DND-41 (cell line): ENCODE measurements at regions not wholly inside any gene's neighbourhood (a gene's known extent, or its start where the extent isn't known, plus 50 kb on each side); places are given as distances from the start of the nearest gene placed in this dataset.

Experiments
- EZH2 ChIP-seq: IDR thresholded peaks from 3 replicates; pipeline ENCODE4 v1.6.1; 2012; ENCODE audit warnings: borderline replicate concordance, low read depth, mild to moderate bottlenecking, moderate library complexity, low read length, inconsistent platforms; ENCODE audit not compliant: severe bottlenecking
- TF ChIP-seq, protein P1 (sequence below): IDR thresholded peaks from 2 replicates; pipeline ENCODE4 v1.5.1; 2012; ENCODE audit warnings: borderline replicate concordance, low read length, moderate library complexity, mild to moderate bottlenecking; ENCODE audit not compliant: poor library complexity, severe bottlenecking; ENCODE audit errors: extremely low read depth

DNA sequence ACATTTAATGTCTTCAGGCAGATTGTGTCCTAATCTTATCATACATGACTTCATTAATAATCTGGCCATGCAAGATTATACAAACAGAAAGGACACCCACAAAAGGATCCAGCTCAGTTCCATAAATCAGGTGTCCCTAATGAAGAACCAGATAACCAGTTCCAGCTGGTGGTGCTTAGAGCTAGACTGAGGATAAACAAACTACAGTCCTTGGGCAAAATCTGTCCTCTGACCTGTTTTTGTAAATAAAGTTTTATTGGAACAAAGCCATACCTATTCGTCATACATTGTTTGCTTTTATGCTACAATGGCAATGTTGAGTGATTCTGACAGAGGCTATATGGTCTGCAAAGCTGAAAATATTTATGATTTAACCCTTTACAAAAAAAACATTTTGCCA lies 199.5 kb downstream of the MID1IP1 start:
- TF ChIP-seq EZH2: no peak
- TF ChIP-seq, protein P1, sequence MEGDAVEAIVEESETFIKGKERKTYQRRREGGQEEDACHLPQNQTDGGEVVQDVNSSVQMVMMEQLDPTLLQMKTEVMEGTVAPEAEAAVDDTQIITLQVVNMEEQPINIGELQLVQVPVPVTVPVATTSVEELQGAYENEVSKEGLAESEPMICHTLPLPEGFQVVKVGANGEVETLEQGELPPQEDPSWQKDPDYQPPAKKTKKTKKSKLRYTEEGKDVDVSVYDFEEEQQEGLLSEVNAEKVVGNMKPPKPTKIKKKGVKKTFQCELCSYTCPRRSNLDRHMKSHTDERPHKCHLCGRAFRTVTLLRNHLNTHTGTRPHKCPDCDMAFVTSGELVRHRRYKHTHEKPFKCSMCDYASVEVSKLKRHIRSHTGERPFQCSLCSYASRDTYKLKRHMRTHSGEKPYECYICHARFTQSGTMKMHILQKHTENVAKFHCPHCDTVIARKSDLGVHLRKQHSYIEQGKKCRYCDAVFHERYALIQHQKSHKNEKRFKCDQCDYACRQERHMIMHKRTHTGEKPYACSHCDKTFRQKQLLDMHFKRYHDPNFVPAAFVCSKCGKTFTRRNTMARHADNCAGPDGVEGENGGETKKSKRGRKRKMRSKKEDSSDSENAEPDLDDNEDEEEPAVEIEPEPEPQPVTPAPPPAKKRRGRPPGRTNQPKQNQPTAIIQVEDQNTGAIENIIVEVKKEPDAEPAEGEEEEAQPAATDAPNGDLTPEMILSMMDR: no peak
